Head of caudate nucleus (tissue), 42 donors: ENCODE measurements at regions not wholly inside any gene's neighbourhood (a gene's known extent, or its start where the extent isn't known, plus 50 kb on each side); places are given as distances from the start of the nearest gene placed in this dataset.

ENCODE experiments used
- DNase-seq, 42 donors: peaks; one replicate each; pipeline versions ENCODE4 v3.0.0 to v3.0.0-alpha.2; 2020 to 2021; ENCODE audit warnings: mixed read lengths in 7 of 42
- intact Hi-C: fragments of 100-400 bp; cut with DNase I; formaldehyde crosslinking; loops from one replicate; pipeline ENCODE4 v1.15.0; 2022

DNA sequence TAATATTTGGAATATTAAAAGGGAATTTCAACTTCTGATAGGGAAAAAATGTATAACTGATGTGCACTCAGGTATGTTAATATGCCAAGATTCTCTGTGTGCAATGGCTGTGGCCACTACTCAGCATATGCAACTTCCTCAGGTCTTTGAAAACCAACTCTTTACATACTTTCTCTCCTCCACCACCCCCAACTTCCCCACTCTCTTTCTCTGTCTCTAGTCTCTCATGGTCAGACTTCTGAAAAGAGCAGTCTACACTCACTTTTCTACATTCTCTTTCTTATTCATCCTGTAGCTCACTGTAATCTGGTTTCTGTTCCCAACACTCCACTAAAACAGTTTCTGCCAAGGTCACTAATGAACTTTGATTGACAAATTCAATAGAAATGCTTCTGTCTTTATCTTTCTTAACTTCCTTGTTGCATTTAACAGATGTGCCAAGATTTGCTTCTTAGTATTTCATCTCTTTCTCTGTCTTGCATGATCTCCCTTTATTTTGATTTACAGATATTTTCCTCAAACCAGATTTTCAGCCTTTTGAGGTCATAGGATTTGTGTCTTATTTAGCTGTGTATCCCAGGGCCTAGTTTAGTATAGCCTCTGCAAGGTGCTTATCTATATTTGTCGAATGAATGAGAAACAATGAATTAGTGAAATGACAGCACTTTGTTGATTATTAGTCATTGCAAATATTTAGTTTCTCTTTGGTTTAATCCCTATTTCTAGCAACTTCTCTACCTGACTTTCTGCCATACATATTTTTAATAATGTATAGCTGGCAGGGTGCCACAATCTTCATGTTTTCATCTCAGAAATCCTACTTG lies 168.9 kb downstream of the LMO4 start:
- DNase-seq: no peak
- intact Hi-C loops: no loop called here

DNA sequence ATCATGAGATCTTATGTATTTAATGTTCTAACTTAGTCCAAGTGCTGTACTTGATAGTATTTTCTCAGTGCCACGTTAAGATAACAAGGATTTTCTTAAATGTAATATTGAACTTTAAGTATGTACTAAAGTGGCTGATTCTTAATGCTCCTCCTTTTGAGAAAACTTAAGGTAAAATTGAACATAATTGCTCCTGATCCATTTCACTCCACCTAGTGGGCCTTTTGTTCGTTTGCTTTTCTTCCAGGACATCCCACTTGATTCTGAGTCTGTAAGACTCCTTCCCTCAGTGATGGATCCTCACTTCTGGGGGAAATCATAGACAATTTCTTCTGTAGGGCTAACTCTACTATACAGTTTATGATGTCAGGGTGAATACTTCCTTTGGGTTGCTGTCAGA lies 173.1 kb downstream of the LMO4 start:
- intact Hi-C loops: no loop called here
- no peak for DNase-seq

DNA sequence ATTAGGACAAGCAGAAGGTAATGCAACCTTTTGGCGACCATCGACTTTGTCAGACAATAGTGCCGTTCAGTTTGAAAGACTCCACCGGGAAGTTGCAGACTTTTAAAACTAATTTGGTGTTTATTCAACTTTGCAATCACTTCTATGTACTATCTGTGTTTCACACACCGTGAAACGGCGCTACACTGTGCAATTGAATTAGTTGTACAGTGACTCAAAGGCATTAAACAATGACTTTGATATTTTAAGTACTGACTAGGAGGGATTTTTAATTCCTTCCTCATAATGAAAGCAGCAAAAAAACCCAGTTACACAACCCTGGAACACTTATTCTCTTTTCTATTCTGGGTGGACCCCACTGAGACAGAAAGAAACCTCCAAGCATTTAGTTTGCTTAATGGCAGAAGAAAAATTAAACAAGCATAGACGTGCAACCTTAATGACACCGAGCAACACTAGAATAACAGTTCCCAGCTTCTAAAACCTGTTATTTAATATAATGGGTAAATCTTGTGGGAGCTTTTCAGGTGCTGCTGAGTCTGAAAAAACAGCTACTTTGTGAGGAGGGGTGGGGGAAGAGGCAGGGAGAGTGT lies 176.8 kb downstream of the LMO4 start:
- no peak for DNase-seq
- intact Hi-C loops: no loop called here

DNA sequence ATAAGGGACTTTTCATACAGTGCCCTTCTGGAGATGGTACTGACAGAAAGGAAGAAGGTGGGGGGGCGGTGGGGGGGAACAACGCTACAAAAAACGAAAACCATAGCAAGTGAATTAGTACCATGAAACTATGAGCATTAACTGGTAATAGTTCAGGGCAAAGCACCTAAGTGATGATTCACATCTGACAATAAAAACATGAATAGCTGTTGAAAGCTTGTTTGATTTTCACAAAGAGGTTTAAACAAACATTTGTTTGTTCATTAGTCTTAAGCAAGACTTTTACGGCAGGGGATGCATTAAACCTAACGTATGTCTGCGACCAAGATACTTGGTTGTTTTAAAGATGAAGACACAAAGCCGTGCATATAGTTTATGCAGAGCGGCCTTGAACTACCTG lies 177.5 kb downstream of the LMO4 start:
- intact Hi-C loops: no loop called here
- no peak for DNase-seq

DNA sequence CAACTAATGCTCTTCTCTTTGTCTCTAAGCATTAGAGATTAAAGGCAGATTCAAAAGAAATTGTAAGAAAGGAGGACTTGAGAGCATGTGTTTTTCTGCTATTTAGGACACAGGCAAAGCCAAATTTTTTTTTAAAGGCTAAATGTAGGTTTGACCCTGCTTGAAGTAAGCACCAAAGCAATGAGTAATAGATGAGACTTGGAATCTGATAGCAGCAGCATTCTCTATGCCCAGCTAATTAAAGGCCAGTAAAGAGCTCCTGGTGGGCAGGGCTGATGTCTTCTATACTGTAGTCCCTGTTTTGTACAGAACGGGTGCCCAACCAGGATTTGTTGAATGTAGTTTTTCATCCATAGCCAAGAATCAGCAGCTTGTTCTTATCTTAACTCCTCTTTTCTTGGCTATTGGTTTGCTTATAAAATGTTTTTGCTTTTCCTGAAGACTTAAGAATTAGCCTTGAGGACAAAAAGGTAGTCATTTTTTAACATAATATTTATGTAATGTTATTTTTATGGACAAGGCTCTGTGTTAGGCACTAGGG lies 179.6 kb downstream of the LMO4 start:
- intact Hi-C loops: no loop called here
- DNase-seq: no peak

DNA sequence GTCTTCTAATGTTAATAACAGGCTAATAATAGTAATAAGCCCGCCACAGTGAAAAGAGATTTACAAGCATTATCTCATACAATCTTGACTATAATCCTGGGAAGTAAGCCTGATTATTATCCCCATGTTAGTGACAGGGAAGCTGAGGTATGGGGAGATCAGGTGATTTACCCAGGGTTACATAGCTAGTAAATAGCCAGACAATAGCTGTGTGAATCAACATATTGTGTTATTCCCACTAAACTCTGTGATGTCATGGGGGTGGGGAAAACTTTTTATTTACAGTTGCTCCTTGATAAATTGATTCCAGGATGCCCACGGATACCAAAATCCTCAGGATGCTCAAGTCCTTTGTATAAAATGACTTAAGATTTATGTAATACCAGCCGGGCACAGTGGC lies 181.9 kb downstream of the LMO4 start:
- intact Hi-C loops: no loop called here
- no peak for DNase-seq

DNA sequence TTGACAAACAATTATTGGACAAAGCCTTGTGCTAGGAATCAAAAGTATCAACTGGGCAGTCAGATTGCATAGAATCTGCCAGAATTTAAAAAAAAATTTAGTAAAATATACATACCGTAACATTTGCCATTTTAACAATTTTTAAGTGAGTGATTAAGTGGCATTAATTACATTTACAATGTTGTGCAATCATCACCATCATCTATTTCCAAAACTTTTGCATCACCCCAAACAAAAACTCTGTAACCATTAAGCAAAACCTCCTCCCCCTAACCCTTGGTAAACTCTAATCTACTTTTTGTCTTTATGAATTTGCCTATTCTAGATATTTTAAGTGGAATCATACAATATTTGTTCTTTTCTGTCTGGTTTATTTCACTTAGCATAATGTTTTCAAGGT lies 182.8 kb downstream of the LMO4 start:
- intact Hi-C loops: no loop called here
- DNase-seq: no peak

DNA sequence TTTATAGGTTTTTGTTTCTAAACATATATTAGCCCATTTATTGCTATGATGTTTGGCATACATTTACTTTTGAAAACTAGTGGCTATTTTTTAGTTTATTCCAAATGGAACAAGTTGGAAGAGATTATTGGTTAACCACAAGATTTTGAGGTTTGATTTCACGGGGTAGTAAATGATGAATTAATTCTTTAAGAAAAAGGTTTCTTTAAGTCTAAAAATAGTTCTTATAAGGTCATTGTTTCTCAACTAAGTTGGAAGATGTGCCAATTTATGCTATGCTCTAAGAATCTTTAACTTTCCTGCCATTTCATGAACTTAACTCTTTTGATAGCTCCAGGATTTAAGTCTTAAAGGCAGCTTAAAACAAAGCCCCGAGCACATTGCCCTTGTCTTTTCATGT lies 183.8 kb downstream of the LMO4 start:
- intact Hi-C loops: no loop called here
- DNase-seq: no peak

DNA sequence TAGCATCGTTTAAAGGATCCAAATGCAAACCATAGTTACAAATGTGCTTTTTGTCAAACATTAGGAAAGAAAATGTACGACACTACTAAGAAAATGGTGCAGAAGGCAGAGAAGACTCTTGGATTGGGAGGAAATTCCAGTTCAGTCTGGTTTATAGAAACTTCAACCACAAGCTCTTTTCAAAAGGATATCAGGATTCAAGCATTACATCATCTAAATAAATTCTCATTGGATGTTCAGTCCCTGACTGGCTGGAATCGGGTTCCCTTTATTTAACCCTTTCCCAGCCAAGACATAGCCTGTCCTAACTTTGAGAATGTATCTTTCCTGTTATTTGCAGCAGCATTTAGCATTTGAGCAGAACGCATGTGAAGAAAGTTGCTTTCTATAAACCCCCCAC lies 184.6 kb downstream of the LMO4 start:
- intact Hi-C loops: no loop called here
- no peak for DNase-seq

DNA sequence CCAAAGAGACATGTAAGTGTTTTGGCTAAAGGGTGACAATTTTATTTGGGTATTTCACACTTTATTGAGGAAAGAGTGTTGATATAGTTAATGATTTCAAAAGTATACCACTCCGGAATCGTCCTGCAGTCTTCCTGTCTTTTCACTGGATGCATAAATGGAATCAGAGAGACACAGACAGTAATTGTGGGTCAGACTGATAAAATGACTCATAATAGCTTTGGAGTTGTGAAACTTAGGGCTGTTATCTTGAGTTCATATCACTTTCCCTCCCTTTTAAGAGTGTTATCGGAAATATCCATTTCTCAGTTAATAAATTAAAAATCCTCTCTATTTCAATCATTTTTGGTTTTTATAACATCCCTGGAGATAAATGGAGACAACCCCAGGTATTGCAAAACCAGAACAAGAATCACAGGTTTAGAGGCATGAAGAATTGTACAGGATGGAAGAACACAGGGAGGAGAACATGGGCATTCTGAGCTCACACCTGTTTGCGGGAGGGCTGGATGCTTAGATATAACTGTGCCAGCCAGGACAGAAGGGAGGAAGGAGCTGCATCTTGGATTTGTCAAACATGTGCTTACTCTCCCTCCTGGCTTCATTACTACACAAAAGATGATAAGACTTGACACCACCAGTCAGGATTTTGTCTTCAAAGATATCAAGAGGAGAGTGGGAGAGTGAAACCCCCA lies 185.4 kb downstream of the LMO4 start:
- intact Hi-C loops: no loop called here
- no peak for DNase-seq

DNA sequence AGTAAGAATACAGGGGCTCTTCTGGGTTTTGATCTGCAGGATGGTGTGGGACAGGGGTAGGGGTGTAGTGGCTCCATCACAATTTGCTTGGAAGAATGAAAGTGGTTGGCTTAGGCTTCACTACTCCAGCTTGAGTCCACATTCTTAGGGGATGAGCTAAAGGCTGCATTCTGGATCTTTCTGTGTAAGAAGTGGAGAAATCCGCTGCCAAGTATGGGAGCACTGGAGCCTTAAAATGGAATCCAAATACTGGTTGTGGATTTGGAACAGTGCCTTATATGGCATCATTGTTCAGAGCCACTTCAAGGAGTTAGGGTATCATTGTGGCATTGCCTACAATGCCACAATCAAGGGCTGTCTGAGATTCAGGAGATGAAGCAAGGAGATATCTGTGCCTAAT lies 187.1 kb downstream of the LMO4 start:
- no peak for DNase-seq
- intact Hi-C loops: no loop called here

DNA sequence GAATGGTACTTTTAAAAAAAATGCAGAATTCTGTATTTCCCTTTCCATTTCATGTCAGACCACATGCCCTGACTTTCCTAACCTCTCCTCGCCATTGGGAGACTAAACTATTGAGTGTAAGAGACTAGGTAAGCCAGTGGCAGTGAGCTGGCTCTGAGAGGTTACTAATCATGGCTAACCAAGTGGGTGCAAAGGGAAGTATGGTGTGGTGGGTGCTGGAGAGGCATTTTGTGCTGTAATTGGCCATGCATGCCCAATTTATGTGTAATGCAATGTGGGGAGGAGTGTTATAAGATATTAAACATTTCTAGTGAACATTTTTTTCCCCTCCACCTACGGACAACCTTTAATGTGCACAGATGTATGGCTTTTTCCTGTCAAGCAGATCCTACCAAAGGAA lies 190.1 kb downstream of the LMO4 start:
- no peak for DNase-seq
- intact Hi-C loops: no loop called here

DNA sequence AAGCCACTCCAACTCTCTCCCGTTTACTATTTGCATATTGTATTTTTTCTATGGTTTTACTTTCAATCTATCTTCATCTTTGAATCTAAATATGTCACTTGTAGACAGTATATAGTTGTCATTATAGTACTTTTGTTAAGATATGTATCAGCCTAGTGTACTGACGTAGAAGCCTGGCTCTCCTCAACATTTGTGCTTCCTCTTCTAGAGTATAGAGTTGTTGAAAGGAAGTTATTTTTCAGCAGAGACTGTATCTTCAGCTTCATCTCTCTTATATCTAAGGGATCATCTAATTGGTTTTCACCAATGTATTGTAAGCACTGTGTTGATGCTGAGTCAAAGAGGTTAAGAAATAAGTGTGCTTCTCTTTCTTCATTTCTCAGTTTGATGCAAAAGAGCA lies 192.8 kb downstream of the LMO4 start:
- DNase-seq: no peak
- intact Hi-C loops: no loop called here

DNA sequence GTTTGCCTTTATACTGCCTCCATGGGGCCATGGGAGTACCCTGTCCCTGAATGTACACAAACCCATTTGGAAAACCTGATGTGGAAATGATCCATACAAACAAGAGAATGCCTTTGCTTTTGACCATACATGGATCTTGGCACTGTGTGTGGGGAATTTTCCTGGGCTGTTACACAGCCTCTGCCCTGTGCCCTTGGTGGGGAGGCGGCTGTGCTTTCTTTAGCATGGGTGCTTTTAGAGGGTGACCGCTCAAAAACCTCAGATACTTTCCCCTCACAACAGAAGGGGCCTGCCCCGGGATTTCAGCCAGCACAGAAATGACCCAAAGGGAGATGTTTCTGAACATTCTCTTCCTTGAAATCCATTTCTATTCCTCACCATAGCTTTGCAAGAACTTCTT lies 194.8 kb downstream of the LMO4 start:
- no peak for DNase-seq
- intact Hi-C loops: no loop called here

DNA sequence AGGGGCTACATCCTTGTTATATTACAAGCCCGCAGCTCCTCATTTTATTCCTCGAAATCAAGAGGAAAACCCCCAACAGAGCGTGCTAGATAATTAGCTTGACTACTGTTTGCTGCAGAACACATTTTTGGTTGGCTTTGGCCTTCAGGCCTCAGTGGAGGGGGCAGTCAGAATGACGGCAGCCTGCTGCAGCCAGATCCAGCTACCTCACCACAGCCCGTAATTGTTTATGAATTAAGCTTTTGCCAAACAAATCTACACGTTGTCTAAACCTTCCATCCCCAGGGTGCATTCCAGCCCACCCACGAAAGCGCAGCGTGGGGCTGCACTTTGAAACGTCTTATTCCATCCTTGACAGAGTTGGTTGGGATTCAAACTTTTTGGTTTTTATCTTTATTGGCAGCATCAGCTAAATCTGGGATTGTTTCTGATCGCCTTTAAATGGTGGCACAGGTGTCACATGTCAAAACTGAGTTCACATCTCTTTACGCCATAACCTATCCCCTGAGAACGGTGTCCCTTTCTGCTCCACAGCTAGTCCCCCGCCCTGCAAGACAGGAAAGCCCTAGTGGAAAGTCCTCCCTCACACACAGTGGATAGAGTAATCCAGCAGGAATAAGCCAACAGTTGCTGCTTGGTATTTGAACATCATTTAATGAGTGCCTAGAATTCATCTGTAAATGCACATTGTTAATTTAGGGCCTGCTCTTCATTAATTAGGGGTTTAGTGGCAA lies 195.5 kb downstream of the LMO4 start:
- intact Hi-C loops: no loop called here

DNA sequence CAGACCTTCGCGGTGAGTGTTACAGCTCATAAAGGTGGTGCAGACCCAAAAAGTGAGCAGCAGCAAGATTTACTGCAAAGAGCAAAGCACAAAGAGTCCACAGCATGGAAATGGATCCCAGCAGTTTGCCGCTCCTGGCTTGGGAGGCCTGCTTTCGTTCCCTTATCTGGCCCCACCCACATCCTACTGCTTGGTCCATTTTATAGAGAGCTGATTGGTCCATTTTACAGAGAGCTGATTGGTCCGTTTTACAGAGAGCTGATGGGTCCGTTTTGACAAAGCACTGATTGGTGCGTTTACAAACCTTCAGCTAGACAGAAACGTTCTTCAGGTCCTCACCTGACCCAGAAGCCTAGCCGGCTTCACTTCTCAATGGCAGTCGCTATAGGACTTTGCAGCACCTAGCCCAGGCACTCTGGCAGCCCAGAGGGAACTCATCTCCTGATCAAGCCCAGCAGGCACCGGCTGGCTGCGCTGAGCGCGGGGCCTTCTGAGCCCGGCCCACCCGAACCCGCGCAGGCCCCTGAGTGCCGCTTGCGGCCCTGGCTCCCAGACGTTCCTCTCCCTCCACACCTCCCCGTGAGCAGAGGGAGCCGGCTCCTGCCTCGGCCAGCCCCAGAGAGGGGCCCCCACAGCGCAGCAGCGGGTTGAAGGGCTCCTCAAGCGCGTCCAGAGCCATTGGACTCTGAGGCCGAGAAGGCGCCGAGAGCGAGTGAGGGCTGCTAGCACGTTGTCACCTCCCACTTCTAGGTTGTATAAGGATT lies 200.3 kb downstream of the LMO4 start:
- intact Hi-C loops: no loop called here
- DNase-seq: no peak

More for the DNA sequence above, 195.5 kb downstream of the LMO4 start:
- no peak for DNase-seq

DNA sequence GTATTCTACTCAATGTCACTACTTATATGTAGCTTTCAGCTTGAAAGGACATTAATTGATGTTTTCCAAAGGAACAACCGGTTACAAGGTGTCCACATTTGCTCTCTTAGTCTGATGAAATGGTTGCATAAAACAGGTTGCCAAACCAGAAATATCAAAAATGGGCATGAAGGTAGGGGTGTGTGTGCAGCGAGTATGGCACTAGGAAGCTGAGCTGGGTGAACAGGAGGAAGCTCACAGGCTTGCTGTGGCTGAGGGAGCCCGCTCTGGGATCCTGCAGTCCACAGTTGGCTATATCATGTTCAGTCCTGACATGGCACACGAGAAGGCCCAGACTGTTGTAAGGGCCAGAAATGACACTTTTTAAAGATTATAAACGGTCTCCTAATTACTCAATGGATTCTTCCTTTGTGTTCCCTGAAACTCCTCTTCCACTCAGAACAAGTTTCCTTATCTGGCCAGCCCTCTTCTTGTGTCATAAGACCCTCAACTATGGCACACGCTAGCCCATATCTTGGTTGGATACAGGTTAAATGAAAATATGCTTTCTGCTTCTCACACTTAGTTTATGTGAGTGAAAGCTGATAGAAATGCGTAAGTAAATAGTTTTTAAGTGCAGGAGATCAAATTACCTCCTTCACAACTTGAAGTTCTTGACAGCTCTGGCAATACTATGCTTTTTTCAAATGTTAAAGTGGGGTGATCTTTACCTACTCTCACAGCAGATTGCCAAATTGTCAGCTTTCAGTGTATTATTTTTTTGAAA lies 201.5 kb downstream of the LMO4 start:
- intact Hi-C loops: no loop called here
- DNase-seq: no peak

DNA sequence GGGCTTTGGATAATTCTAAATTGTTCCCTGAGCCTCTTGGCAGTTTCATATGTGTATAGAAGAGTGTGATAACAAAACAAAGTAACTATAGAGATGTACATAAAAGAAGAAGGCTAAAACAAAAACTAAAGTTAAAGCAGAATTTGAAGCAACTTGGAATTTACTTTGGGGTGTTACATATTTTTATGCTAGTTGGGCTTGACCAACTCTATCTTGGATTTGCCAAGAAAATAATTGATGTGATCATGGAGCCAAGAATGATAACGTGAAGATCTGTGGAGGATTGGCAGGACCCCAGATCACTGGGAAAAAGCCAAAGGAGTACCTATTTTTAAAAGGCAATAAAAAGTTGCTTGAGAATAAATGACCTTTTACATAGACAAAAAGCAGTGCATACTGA lies 206.9 kb downstream of the LMO4 start:
- intact Hi-C loops: no loop called here
- DNase-seq: no peak
